A673 (cell line): ENCODE measurements at regions not wholly inside any gene's neighbourhood (a gene's known extent, or its start where the extent isn't known, plus 50 kb on each side); places are given as distances from the start of the nearest gene placed in this dataset.

ENCODE experiments used
- BruUV-seq: library from RNA; stranded (reverse); fragments of 400-500 nt; replicated peaks from 2 replicates; lab custom pipeline; 2021; lab: Mats Ljungman, UMichigan
- CTCF ChIA-PET: fragments of 300-600 bp; sonication (Branson Sonifier 250); formaldehyde crosslinking; loops from one replicate; lab custom pipeline; 2022; ENCODE audit warnings: antibody characterized with exemption; lab: Charles Lee
- POLR2A ChIA-PET: fragments of 300-600 bp; sonication (Branson Sonifier 250); formaldehyde crosslinking; loops from one replicate; lab custom pipeline; 2022; ENCODE audit warnings: antibody characterized with exemption; ENCODE audit not compliant: low non-redundant PET; lab: Charles Lee
- DNase-seq: peaks from one replicate; pipeline ENCODE4 v3.0.0-alpha.2; 2015; ENCODE audit warnings: low spot score
- H3K27ac ChIP-seq: fragments of 200-600 bp; sonication (generic); 2 replicates; pipeline ENCODE4 v1.5.1; 2016; ENCODE audit warnings: mixed run types, low read depth, mild to moderate bottlenecking, mixed read lengths, antibody characterized with exemption, low read length; ENCODE audit not compliant: poor library complexity, severe bottlenecking
- H3K27me3 ChIP-seq: fragments of 200-600 bp; sonication (generic); replicated peaks from 2 replicates; pipeline ENCODE4 v1.6.1; 2017; ENCODE audit warnings: mixed run types, low read depth, mild to moderate bottlenecking, mixed read lengths, antibody characterized with exemption, low read length; ENCODE audit not compliant: insufficient read depth, poor library complexity
- H3K36me3 ChIP-seq: fragments of 200-600 bp; sonication (generic); 2 replicates; pipeline ENCODE4 v1.6.1; 2016; ENCODE audit warnings: mixed run types, mild to moderate bottlenecking, mixed read lengths, antibody characterized with exemption, low read length; ENCODE audit not compliant: insufficient read depth, poor library complexity, severe bottlenecking
- H3K4me1 ChIP-seq: fragments of 200-600 bp; sonication (generic); 2 replicates; pipeline ENCODE4 v1.6.1; 2017; ENCODE audit warnings: mixed run types, mild to moderate bottlenecking, mixed read lengths, antibody characterized with exemption, low read length; ENCODE audit not compliant: insufficient read depth, poor library complexity, severe bottlenecking
- H3K4me3 ChIP-seq: fragments of 200-600 bp; sonication (generic); 2 replicates; pipeline ENCODE4 v1.5.1; 2016; ENCODE audit warnings: low read depth, mixed run types, mild to moderate bottlenecking, mixed read lengths, low read length; ENCODE audit not compliant: poor library complexity, severe bottlenecking
- H3K9me3 ChIP-seq: fragments of 200-600 bp; sonication (generic); 2 replicates; pipeline ENCODE4 v1.6.1; 2016; ENCODE audit warnings: mixed run types, low read depth, mild to moderate bottlenecking, mixed read lengths, antibody characterized with exemption, low read length; ENCODE audit not compliant: poor library complexity, severe bottlenecking
- EZH2 ChIP-seq: fragments of 200-600 bp; sonication (generic); IDR thresholded peaks from 2 replicates; pipeline ENCODE4 v1.6.1; 2017; ENCODE audit warnings: borderline replicate concordance, low read depth, mild to moderate bottlenecking, mixed read lengths, antibody characterized with exemption, low read length; ENCODE audit not compliant: poor library complexity, severe bottlenecking
- intact Hi-C: fragments of 100-400 bp; cut with micrococcal nuclease; formaldehyde crosslinking; loops from one replicate; pipeline ENCODE4 v1.10.0; 2022; ENCODE audit not compliant: unreplicated experiment
- TF ChIP-seq, protein P1 (sequence below): fragments of 300-800, 200-600 bp; sonication (generic); conservative IDR thresholded peaks from 2 replicates; pipeline ENCODE4 v1.5.1; 2017; ENCODE audit warnings: low read depth, mild to moderate bottlenecking, antibody characterized with exemption, low read length, moderate library complexity, mixed read lengths

DNA sequence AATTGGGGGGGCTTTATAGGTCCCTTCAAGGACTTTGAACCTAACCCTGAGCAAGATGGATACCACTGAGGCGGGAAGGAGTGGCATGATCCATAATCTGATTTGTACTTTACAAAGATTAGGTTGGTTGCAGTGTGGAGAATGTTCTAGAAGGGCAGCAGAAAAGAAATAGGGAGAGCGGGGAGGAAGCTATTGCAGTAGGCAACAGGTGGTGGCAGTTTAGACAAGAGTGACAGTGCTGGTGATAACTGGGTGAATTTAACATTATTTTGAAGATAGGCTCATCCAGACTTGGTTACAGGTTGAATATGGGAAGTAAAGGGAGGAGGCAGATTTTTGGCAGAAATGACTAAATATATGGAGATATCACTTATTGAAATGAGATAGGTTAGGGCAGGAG is 179.9 kb upstream of the CADM1 start:
- H3K4me1 ChIP-seq: no peaks in the 10 kb centered on the region
- no TSS peak for BruUV-seq
- CTCF ChIA-PET: no interaction called here

DNA sequence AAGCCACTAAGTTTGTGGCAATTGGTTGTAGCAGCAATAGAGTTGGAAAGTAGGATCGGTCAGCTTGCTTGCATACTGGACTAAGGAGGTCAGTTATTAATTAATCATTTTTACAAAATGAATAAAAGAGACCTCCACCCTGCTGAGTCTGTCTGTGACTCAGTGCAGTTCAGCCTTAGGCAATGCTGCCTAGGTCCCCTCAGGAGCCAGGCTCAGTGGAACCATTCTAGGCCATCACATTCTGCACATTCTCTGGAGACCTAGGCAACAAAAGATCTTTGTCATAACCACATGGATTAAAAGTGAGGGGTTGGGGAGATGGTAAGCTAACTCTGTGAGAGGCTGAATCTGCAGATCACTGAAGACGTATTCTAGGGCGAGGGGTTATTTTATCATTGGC is 178.7 kb upstream of the CADM1 start:
- Histone ChIP-seq H3K4me1 (no peaks in the 10 kb centered on the region), H3K36me3 (no peaks in the 10 kb centered on the region), H3K9me3 (no peaks in the 10 kb centered on the region), H3K27me3 (no peaks in the 10 kb centered on the region), H3K4me3 (no peak overlapping the region), H3K27ac (no peak overlapping the region)
- BruUV-seq: no TSS peak
- intact Hi-C loops: no loop called here
- TF ChIP-seq EZH2: no peak
- TF ChIP-seq, protein P1, sequence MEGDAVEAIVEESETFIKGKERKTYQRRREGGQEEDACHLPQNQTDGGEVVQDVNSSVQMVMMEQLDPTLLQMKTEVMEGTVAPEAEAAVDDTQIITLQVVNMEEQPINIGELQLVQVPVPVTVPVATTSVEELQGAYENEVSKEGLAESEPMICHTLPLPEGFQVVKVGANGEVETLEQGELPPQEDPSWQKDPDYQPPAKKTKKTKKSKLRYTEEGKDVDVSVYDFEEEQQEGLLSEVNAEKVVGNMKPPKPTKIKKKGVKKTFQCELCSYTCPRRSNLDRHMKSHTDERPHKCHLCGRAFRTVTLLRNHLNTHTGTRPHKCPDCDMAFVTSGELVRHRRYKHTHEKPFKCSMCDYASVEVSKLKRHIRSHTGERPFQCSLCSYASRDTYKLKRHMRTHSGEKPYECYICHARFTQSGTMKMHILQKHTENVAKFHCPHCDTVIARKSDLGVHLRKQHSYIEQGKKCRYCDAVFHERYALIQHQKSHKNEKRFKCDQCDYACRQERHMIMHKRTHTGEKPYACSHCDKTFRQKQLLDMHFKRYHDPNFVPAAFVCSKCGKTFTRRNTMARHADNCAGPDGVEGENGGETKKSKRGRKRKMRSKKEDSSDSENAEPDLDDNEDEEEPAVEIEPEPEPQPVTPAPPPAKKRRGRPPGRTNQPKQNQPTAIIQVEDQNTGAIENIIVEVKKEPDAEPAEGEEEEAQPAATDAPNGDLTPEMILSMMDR: no peak
- no peak for DNase-seq
- ChIA-PET CTCF (no interaction called here), POLR2A (no interaction called here)

More for the DNA sequence above, 179.9 kb upstream of the CADM1 start:
- TF ChIP-seq, protein P1: no peak
- no peak for TF ChIP-seq EZH2
- Histone ChIP-seq H3K36me3 (no peaks in the 10 kb centered on the region), H3K27ac (no peak overlapping the region), H3K27me3 (no peaks in the 10 kb centered on the region), H3K4me3 (no peak overlapping the region), H3K9me3 (no peaks in the 10 kb centered on the region)
- intact Hi-C loops: no loop called here
- no peak for DNase-seq
- POLR2A ChIA-PET: no interaction called here

- no peak for DNase-seq
- intact Hi-C loops: no loop called here
- ChIA-PET POLR2A (no interaction called here), CTCF (no interaction called here)
- no peaks in the 10 kb centered on the region for H3K36me3 ChIP-seq
- no peak overlapping the region for H3K4me3 ChIP-seq
- no TSS peak for BruUV-seq
- H3K27me3 ChIP-seq: no peaks in the 10 kb centered on the region
- no peak overlapping the region for H3K27ac ChIP-seq
- H3K4me1 ChIP-seq: no peaks in the 10 kb centered on the region
- H3K9me3 ChIP-seq: no peaks in the 10 kb centered on the region
- TF ChIP-seq, protein P1: no peak
- TF ChIP-seq EZH2: no peak
Observed at GRCh38 chr11:115682101-115682500, 177.9 kb upstream of the CADM1 start.
